ENCODE measurements at regions not wholly inside any gene's neighbourhood (a gene's known extent, or its start where the extent isn't known, plus 50 kb on each side); places are given as distances from the start of the nearest gene placed in this dataset.
"Not testable (repeated sequence)": the region's sequence is repeated elsewhere in the genome, so short reads cannot be mapped to it uniquely, and the experiment has no call there.

DNA sequence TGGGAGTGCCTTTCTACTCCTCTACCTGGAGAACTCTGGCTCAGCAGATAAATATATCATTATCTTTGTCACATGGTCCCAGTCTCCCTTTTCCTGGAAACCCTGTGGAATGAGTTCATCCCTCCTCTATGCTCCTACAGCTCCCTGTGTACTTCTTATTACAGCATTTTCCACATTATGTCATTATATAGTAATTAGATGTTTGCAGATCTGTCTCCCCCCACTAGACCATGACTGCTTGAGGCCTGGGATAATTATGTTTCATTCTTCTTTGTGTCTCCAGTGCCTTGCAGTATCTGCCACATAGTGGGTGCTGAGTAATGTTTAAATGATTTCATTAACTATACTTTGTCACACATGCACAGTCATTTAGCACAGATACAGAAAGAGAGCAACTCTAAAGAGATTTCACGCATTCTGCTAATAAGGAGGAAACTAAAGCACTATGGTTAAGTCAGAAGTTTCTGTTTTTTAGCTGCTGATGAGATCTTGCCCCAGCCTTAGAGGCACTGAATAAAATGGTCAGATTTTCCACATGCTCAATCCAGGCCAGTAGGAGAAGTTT, 66.1 kb upstream of the DIAPH3 start:
- H3K4me1 Mint-ChIP-seq (ENCODE audit: low read depth, unreplicated experiment) = no peaks in the 10 kb centered on the region
- H3K27ac Mint-ChIP-seq (ENCODE audit: unreplicated experiment) = no peak overlapping the region
- no peak overlapping the region for H3K4me3 Mint-ChIP-seq (ENCODE audit: unreplicated experiment)
- H3K27me3 Mint-ChIP-seq (ENCODE audit: unreplicated experiment) = peaks cover 4% of the 10 kb centered on the region
- H3K36me3 Mint-ChIP-seq (ENCODE audit: unreplicated experiment) = no peaks in the 10 kb centered on the region
- no peaks in the 10 kb centered on the region for H3K9me3 Mint-ChIP-seq (ENCODE audit: unreplicated experiment)
- TF ChIP-seq, protein P1, sequence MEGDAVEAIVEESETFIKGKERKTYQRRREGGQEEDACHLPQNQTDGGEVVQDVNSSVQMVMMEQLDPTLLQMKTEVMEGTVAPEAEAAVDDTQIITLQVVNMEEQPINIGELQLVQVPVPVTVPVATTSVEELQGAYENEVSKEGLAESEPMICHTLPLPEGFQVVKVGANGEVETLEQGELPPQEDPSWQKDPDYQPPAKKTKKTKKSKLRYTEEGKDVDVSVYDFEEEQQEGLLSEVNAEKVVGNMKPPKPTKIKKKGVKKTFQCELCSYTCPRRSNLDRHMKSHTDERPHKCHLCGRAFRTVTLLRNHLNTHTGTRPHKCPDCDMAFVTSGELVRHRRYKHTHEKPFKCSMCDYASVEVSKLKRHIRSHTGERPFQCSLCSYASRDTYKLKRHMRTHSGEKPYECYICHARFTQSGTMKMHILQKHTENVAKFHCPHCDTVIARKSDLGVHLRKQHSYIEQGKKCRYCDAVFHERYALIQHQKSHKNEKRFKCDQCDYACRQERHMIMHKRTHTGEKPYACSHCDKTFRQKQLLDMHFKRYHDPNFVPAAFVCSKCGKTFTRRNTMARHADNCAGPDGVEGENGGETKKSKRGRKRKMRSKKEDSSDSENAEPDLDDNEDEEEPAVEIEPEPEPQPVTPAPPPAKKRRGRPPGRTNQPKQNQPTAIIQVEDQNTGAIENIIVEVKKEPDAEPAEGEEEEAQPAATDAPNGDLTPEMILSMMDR (IDR thresholded peaks at IDR 0.05; ENCODE audit: partially characterized antibody, unreplicated experiment) = no peak
- DNase-seq = no peak

DNA sequence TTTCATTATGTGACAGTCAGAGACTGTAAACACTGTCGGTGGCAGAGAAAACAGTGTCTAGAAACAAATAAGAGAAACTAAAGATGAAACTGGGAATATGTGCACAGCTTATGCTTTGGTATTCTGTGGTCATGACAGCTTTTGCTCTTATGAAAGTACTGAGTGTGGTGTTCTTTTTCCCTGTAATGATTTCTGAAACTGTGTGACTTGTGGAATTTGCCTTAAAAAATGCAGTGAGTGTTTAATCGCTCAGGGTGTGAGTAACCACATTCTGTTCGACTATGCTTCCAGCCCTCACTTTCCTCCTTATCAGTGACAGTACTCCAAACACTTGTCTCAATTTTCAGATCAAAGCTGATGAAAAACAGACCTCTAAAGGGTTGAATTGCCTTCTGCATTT, 66.9 kb upstream of the DIAPH3 start:
- DNase-seq = no peak
- H3K4me1 Mint-ChIP-seq (ENCODE audit: low read depth, unreplicated experiment) = no peaks in the 10 kb centered on the region
- H3K27ac Mint-ChIP-seq (ENCODE audit: unreplicated experiment) = no peak overlapping the region

DNA sequence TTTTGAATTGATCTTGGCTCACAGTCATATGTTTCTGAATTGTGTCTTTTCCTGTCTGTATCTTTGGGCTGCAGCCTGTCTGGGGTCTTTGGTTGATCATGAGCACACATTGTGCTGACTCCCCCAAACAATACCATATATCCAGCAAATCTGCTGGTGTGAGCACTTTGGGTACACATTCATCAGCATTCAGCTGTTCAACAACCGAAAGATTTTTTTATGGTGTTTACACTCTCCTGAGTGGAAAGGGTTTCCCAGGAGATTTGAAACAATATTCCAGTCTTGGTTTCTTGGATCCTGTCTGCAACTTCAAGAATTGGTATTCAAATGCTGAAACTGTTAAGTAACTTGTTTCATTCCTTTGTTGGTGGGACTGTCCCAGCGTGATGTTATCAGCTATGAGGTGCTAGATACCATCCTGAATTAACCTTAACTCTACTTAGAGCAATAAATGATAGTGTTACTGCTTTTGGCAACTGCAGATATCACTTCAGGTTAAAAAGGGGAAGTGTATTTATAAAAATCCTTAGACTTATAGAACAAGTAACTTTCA, 78.4 kb upstream of the DIAPH3 start:
- DNase-seq = no peak
- Mint-ChIP-seq H3K36me3 (ENCODE audit: unreplicated experiment) (no peaks in the 10 kb centered on the region), H3K4me3 (ENCODE audit: unreplicated experiment) (no peak overlapping the region), H3K4me1 (ENCODE audit: low read depth, unreplicated experiment) (no peaks in the 10 kb centered on the region), H3K9me3 (ENCODE audit: unreplicated experiment) (no peaks in the 10 kb centered on the region), H3K27me3 (ENCODE audit: unreplicated experiment) (no peaks in the 10 kb centered on the region), H3K27ac (ENCODE audit: unreplicated experiment) (no peak overlapping the region)
- TF ChIP-seq, protein P1 (IDR thresholded peaks at IDR 0.05; ENCODE audit: partially characterized antibody, unreplicated experiment) = no peak

More for the DNA sequence above, 66.9 kb upstream of the DIAPH3 start:
- Mint-ChIP-seq H3K36me3 (ENCODE audit: unreplicated experiment) (no peaks in the 10 kb centered on the region), H3K4me3 (ENCODE audit: unreplicated experiment) (no peak overlapping the region), H3K27me3 (ENCODE audit: unreplicated experiment) (peaks cover 4% of the 10 kb centered on the region), H3K9me3 (ENCODE audit: unreplicated experiment) (no peaks in the 10 kb centered on the region)
- TF ChIP-seq, protein P1 (IDR thresholded peaks at IDR 0.05; ENCODE audit: partially characterized antibody, unreplicated experiment) = no peak

DNA sequence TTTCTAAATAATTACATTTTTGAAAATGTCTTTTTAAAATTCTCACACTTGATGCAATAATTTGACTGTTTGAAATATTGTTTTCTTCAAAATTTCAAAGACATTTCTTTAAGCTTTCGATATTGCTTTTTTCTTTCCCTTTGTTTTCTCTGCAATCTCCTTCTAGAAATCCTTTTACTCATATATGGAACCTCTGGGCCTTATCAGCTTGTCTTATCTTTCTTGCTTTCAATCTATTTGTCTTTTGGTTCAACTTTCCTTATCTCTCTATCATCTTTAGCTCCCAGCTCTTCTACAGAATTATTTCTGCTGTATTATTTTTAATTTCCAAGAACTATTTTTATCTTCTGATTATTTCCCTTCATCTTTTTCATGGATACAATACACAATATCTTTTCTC, 80.7 kb upstream of the DIAPH3 start:
- no peaks in the 10 kb centered on the region for H3K36me3 Mint-ChIP-seq (ENCODE audit: unreplicated experiment)
- peaks cover 2% of the 10 kb centered on the region for H3K27me3 Mint-ChIP-seq (ENCODE audit: unreplicated experiment)
- H3K4me1 Mint-ChIP-seq (ENCODE audit: low read depth, unreplicated experiment) = no peaks in the 10 kb centered on the region
- TF ChIP-seq, protein P1 (IDR thresholded peaks at IDR 0.05; ENCODE audit: partially characterized antibody, unreplicated experiment) = no peak
- no peak for DNase-seq
- no peak overlapping the region for H3K27ac Mint-ChIP-seq (ENCODE audit: unreplicated experiment)
- no peaks in the 10 kb centered on the region for H3K9me3 Mint-ChIP-seq (ENCODE audit: unreplicated experiment)
- no peak overlapping the region for H3K4me3 Mint-ChIP-seq (ENCODE audit: unreplicated experiment)

DNA sequence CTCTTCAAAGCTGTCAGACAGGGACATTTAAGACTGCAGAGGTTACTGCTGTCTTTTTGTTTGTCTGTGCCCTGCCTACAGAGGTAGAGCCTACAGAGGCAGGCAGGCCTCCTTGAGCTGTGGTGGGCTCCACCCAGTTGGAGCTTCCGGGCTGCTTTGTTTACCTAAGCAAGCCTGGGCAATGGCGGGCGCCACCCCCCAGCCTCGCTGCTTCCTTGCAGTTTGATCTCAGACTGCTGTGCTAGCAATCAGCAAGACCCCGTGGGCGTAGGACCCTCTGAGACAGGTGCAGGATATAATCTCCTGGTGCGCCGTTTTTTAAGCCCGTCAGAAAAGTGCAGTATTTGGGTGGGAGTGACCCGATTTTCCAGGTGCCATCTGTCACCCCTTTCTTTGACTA, 87.7 kb upstream of the DIAPH3 start:
- DNase-seq; H3K27ac Mint-ChIP-seq (ENCODE audit: unreplicated experiment); H3K4me3 Mint-ChIP-seq (ENCODE audit: unreplicated experiment); H3K27me3 Mint-ChIP-seq (ENCODE audit: unreplicated experiment); H3K4me1 Mint-ChIP-seq (ENCODE audit: low read depth, unreplicated experiment); H3K9me3 Mint-ChIP-seq (ENCODE audit: unreplicated experiment): not testable (repeated sequence)
- peaks cover 14% of the 10 kb centered on the region for H3K36me3 Mint-ChIP-seq (ENCODE audit: unreplicated experiment)

All from glutamatergic neuron (in vitro differentiated cells).